Upper lobe of left lung (tissue), 4 donors: ENCODE measurements at regions not wholly inside any gene's neighbourhood (a gene's known extent, or its start where the extent isn't known, plus 50 kb on each side); places are given as distances from the start of the nearest gene placed in this dataset.

Experiments
- EP300 ChIP-seq, 4 donors: sonication (generic); formaldehyde crosslinking; IDR thresholded peaks; one replicate each; pipeline ENCODE4 v1.5.1; 2017; ENCODE audit warnings: antibody characterized with exemption in 4 of 4, control low read depth in 2 of 4
- POLR2A ChIP-seq, 4 donors: fragments of 450-650 bp; IDR thresholded peaks; one replicate each; pipeline ENCODE4 v1.5.1; 2016 to 2017; ENCODE audit warnings: antibody characterized with exemption in 4 of 4, mild to moderate bottlenecking in 2 of 4
- POLR2AphosphoS5 ChIP-seq, 2 donors: sonication (generic); formaldehyde crosslinking; IDR thresholded peaks; one replicate each; pipeline ENCODE4 v1.5.1; 2017; ENCODE audit warnings: antibody characterized with exemption in 2 of 2
- TF ChIP-seq, protein P1 (sequence below), 6 experiments: fragments of 450-650 bp in 4 of 6; fragments of 200-600 bp in 2 of 6; sonication (generic) in 2 of 6; IDR thresholded peaks; one replicate each; pipeline ENCODE4 v1.5.1; 2016 to 2019; ENCODE audit warnings: antibody characterized with exemption in 6 of 6

DNA sequence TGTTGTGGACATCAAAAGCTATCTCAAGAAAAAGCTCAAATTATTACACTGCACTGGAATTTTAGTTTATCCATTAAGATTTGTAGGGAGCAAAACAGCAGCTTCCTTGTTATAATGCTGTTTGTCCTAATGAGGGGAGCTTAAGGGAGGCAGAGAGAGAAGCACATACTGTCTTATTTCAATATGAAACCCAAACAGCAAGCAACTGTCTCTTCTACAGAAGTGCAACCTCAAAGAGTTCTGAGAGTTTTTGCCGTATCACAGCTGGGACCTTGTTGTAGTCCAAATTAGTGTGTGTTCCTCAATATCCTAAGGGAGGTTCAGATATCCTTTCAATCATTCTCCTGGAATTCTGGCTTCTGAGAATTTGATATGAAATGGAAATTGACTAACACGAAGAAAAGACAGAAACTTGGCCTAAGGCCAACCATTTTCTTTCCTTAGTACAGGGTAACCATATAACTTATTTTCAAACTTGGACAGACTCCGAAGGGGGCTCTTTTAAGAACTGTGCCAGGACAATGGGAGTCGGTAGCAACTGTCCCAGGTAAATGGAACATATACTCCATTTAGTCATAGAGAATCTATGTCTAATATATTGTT lies 149.3 kb upstream of the CCN2 start:
- TF ChIP-seq POLR2A (IDR thresholded peaks at IDR 0.05) (no peak), EP300 (IDR thresholded peaks at IDR 0.05) (no peak), POLR2AphosphoS5 (IDR thresholded peaks at IDR 0.05) (no peak)
- TF ChIP-seq, protein P1, sequence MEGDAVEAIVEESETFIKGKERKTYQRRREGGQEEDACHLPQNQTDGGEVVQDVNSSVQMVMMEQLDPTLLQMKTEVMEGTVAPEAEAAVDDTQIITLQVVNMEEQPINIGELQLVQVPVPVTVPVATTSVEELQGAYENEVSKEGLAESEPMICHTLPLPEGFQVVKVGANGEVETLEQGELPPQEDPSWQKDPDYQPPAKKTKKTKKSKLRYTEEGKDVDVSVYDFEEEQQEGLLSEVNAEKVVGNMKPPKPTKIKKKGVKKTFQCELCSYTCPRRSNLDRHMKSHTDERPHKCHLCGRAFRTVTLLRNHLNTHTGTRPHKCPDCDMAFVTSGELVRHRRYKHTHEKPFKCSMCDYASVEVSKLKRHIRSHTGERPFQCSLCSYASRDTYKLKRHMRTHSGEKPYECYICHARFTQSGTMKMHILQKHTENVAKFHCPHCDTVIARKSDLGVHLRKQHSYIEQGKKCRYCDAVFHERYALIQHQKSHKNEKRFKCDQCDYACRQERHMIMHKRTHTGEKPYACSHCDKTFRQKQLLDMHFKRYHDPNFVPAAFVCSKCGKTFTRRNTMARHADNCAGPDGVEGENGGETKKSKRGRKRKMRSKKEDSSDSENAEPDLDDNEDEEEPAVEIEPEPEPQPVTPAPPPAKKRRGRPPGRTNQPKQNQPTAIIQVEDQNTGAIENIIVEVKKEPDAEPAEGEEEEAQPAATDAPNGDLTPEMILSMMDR (IDR thresholded peaks at IDR 0.05), result no peak
